ACC112 (cell line): ENCODE measurements at regions not wholly inside any gene's neighbourhood (a gene's known extent, or its start where the extent isn't known, plus 50 kb on each side); places are given as distances from the start of the nearest gene placed in this dataset.

ENCODE experiments used
- H2AFZ ChIP-seq: fragments of 200-600 bp; sonication (generic); one replicate; pipeline ENCODE4 v1.6.0; 2017; ENCODE audit warnings: antibody characterized with exemption, low read length; ENCODE audit not compliant: unreplicated experiment
- H3K27ac ChIP-seq: fragments of 200-600 bp; sonication (generic); 2 replicates; pipeline ENCODE4 v1.5.1; 2014; ENCODE audit warnings: low read depth, mild to moderate bottlenecking, antibody characterized with exemption, low read length, moderate library complexity
- H3K27me3 ChIP-seq: fragments of 200-600 bp; sonication (generic); 2 replicates; pipeline ENCODE4 v1.6.1; 2014; ENCODE audit warnings: mild to moderate bottlenecking, antibody characterized with exemption, low read length, moderate library complexity, mixed read lengths; ENCODE audit not compliant: insufficient read depth
- H3K36me3 ChIP-seq: fragments of 200-600 bp; sonication (generic); 2 replicates; pipeline ENCODE4 v1.6.1; 2016; ENCODE audit warnings: mild to moderate bottlenecking, antibody characterized with exemption, low read length, moderate library complexity, mixed read lengths; ENCODE audit not compliant: insufficient read depth
- H3K4me1 ChIP-seq: fragments of 200-600 bp; sonication (generic); one replicate; pipeline ENCODE4 v1.6.1; 2016; ENCODE audit warnings: low read length, mixed read lengths; ENCODE audit not compliant: insufficient read depth, unreplicated experiment, control insufficient read depth
- H3K4me3 ChIP-seq: fragments of 200-600 bp; sonication (generic); 2 replicates; pipeline ENCODE4 v1.5.1; 2014; ENCODE audit warnings: mild to moderate bottlenecking, low read depth, low read length
- H3K79me2 ChIP-seq: fragments of 200-600 bp; sonication (generic); one replicate; pipeline ENCODE4 v1.6.0; 2016; ENCODE audit warnings: low read length; ENCODE audit not compliant: control insufficient read depth, unreplicated experiment, insufficient read depth

DNA sequence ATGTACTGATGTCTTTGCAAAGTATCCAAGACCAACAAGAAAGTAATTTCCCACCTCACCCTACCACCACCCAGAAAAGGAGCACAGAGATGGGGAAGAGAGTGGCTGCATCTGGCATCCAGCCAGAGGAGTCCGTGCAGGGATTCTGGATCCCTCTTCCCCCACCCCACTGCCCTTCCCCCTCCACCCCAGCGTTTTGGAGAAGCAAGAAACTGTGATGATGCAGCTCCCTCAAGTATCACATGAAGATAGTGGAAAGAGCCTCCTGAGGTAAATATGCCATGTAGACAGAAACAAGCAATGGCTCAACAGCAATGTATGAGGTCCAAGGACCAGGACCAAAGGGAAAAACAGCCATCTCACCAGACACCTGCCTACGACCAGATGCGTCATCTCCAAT is 153.8 kb downstream of the DEPDC1B start:
- no peak overlapping the region for H2AFZ ChIP-seq
- H3K79me2 ChIP-seq, result no peaks in the 10 kb centered on the region
- H3K36me3 ChIP-seq, result no peaks in the 10 kb centered on the region
- no peak overlapping the region for H3K27ac ChIP-seq
- peaks cover 14% of the 10 kb centered on the region for H3K27me3 ChIP-seq
- H3K4me1 ChIP-seq, result no peaks in the 10 kb centered on the region
- H3K4me3 ChIP-seq, result no peak overlapping the region

DNA sequence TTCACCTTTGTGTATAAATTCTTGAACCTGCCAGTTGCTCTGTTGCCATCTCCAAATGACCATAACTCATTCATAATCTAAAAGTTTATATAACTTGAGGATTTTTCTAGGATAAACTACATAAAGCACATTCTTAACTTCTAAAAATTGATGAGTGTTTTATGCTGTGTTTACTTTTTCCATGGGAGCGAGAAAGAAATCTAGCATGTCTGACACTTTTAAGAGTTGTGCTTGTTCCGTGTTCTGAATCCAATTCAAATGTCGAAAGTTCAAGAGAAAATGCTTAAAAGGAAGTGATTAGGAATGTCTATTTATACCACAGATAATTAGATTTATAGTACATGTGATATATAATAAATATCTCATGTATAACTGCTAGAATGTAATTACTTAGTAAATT is 154.4 kb downstream of the DEPDC1B start:
- peaks cover 14% of the 10 kb centered on the region for H3K27me3 ChIP-seq
- no peaks in the 10 kb centered on the region for H3K4me1 ChIP-seq
- H3K27ac ChIP-seq, result no peak overlapping the region
- H2AFZ ChIP-seq, result no peak overlapping the region
- H3K4me3 ChIP-seq, result no peak overlapping the region
- no peaks in the 10 kb centered on the region for H3K36me3 ChIP-seq
- H3K79me2 ChIP-seq, result no peaks in the 10 kb centered on the region

DNA sequence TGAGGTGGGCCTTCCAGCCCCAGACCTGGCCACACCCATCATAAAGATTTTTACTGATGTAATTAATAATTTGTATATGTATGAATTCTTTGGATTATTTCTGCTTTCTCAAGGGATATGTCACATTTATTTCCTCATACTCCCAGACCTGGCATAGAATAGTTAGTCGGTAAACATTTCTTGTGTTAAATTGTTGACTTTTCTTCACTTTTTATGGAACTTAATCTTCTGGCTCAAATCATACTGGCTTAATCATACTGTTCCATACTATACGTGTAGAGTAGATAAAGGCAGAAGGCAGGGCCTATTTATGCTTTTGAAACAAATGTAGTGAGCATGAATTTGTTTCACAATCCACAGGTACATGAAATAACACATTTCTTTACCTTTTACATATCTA is 155.8 kb downstream of the DEPDC1B start:
- Histone ChIP-seq H3K27ac (no peak overlapping the region), H3K4me1 (no peaks in the 10 kb centered on the region), H3K4me3 (no peak overlapping the region), H3K79me2 (no peaks in the 10 kb centered on the region), H3K27me3 (peaks cover 12% of the 10 kb centered on the region), H2AFZ (no peak overlapping the region), H3K36me3 (no peaks in the 10 kb centered on the region)

DNA sequence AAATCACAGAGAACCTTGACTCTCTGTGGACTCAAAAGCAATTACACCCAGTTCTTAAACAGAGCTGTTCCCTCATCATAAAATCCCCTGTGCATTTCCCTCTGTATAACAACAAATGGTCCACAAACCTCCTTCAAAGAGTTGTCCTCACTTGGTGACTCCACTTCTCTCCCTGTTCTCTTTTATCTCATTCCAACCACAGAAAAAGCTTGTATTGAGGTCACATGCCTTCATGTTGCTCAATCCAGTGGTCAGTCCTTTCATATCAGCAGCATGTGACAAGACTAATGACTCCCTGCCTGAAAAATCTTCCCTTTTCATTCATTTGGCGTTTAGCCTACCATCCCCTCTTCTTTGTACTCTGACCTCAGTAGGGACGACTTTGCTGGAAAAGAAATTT is 158.0 kb downstream of the DEPDC1B start:
- Histone ChIP-seq H3K79me2 (no peaks in the 10 kb centered on the region), H3K27me3 (peaks cover 19% of the 10 kb centered on the region), H2AFZ (no peak overlapping the region), H3K36me3 (no peaks in the 10 kb centered on the region), H3K4me1 (no peaks in the 10 kb centered on the region), H3K4me3 (no peak overlapping the region), H3K27ac (peak overlapping the region; percentile 15; the same call in 1 of the 2 replicates)

DNA sequence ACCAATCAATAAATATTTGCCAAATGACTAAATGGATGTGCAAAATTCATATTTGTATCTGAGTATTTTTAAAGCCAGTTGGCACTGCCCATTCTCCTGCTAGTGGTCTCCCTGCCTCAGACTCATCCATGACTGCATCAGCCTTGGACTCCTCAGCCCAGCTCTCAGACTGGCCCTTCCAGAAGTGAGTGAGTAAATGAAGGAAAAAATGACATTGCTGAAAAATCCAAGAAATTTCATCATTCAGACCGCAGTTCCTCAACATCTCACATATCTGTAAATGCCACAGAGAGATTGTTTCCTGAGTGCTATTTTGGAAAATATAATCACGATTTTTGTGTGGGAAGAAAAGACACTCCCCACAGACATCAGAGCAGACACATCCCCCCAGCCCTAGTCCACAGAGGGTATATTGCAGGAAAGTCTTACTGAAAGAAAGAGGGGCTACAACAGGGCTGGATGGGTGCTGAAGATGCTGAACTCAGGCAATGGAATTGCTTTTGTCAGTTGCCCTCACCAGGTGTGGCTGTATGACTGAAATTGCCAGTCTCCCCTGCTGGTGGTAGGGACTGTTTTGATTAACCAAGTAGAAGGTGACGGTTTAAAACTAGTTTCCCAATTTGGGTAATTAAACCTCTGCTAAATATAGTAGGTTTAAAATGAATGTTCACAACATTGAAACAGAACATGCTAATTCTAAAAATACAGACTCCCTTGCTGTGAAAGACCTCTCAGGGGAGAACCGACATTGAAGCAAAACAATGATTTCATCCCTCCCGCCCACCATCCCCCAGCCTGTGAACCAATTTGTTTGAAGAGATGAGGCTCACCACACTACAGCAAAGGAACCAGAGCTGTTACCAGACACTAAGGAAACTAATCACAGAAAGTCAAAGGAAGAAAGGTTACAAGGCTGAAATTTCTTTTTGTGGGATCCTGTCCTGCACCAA is 158.8 kb downstream of the DEPDC1B start:
- H3K79me2 ChIP-seq, result no peaks in the 10 kb centered on the region
- H2AFZ ChIP-seq, result no peak overlapping the region
- peaks cover 18% of the 10 kb centered on the region for H3K27me3 ChIP-seq
- peak overlapping the region; percentile 15 for H3K27ac ChIP-seq
- H3K36me3 ChIP-seq, result no peaks in the 10 kb centered on the region
- no peak overlapping the region for H3K4me3 ChIP-seq
- no peaks in the 10 kb centered on the region for H3K4me1 ChIP-seq

DNA sequence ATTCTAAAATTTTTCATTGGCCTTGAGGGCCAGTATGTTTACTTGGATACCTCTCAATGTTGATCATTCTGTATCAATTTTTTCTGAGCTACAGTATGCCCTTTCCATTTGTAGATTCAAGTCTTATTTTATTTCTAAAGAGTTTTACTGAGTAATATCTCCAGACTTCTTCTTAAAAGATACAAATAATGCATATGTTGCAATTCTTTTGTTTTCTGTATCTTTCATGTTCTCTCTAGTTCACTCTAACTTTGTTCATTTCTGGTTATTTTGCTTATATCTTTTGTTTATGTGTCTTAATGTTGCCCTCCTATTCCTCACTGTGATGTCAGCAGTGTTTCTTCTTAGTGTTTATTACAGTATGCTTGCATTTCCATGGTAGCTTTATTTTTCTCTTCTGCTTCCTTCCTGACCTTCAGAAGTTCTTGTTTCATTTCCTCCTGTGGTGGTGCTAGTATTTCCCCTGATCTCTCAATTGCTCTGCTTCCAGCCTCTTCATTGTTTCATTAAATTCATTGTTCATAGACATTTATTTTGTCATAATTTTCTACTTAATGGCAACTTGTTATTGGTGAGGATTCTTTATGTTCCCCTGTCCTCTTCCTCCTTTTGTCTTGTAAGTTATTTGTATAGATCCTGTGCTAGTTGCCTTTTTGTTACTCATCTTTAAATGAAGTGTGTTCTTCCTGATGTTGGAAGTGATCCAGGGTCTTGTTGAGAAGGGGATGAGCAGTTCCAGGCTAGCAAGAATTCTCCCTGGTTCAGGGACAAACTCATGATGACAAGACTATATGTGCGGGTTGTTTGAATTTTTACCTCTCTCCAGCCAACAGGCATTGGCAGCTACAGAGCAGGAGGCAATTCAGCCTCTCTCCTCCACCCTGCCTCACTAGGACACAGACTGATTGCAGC is 160.8 kb downstream of the DEPDC1B start:
- H3K79me2 ChIP-seq, result no peaks in the 10 kb centered on the region
- H3K36me3 ChIP-seq, result no peaks in the 10 kb centered on the region
- H3K27me3 ChIP-seq, result peaks cover 14% of the 10 kb centered on the region; the same call in 1 of the 2 replicates
- H3K27ac ChIP-seq, result no peak overlapping the region
- H3K4me3 ChIP-seq, result no peak overlapping the region
- no peak overlapping the region for H2AFZ ChIP-seq
- no peaks in the 10 kb centered on the region for H3K4me1 ChIP-seq

DNA sequence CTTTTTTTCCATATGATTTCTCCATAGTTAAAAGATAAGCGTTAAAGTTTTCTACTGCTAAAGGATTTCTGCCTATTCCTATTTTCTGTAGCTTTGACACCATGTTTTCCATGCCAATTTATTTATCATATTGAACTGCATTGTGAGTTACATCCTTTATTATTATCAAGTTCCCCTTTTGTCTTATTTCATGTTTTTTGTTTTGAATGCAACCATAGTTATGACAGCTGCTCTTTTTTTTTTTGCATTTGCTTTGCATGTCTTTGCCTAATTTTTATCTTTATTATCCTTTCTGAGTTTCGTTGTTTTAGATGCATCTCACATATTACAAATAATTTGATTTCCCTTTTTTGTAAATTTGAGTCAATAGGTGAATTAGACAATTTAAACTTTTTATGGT is 161.5 kb downstream of the DEPDC1B start:
- H3K27me3 ChIP-seq, result peaks cover 14% of the 10 kb centered on the region; the same call in 1 of the 2 replicates
- H3K79me2 ChIP-seq, result no peaks in the 10 kb centered on the region
- H3K36me3 ChIP-seq, result no peaks in the 10 kb centered on the region
- no peaks in the 10 kb centered on the region for H3K4me1 ChIP-seq
- no peak overlapping the region for H3K4me3 ChIP-seq
- H2AFZ ChIP-seq, result no peak overlapping the region
- no peak overlapping the region for H3K27ac ChIP-seq

DNA sequence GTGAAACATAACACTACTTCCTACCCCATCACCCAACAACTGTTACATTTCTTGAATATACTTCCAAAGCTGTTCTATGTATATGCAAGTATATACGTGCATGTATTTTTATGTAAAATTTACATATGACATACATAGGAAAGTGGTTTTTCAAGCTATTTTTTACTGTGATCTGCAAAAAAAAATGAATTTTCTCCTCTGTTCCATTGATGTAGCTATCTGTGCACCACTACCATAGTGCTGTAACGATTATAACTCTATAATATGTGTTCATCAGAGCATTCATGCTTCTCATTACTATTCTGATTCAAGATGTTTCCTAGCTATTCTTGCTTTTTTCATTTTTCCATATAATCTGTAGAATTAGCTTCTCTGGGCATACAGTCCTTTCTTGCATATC is 164.0 kb downstream of the DEPDC1B start:
- H3K36me3 ChIP-seq, result no peaks in the 10 kb centered on the region
- no peak overlapping the region for H3K4me3 ChIP-seq
- no peaks in the 10 kb centered on the region for H3K79me2 ChIP-seq
- no peak overlapping the region for H2AFZ ChIP-seq
- no peak overlapping the region for H3K27ac ChIP-seq
- peaks cover 14% of the 10 kb centered on the region; the same call in 1 of the 2 replicates for H3K27me3 ChIP-seq
- H3K4me1 ChIP-seq, result no peaks in the 10 kb centered on the region

DNA sequence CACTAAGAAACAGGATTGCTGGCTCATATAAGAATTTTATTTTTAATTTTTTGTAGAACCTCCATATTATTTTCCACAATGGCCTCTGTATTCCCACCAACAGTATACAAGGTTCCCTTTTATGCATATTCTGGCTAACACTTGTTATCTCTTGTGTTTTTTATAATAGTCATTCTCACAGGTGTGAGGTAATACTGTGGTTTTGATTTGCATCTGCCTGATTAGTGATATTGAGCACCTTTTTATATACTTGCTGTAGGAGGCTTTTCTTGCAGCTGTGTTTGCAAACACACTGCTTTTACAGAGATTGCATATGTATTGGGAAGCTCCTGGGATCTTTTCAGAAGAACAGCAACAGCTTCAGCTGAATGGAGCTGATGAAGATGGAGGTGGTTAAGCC is 164.8 kb downstream of the DEPDC1B start:
- no peaks in the 10 kb centered on the region for H3K4me1 ChIP-seq
- no peaks in the 10 kb centered on the region for H3K79me2 ChIP-seq
- H3K36me3 ChIP-seq, result no peaks in the 10 kb centered on the region
- no peak overlapping the region for H3K4me3 ChIP-seq
- peaks cover 14% of the 10 kb centered on the region; the same call in 1 of the 2 replicates for H3K27me3 ChIP-seq
- no peak overlapping the region for H3K27ac ChIP-seq
- H2AFZ ChIP-seq, result no peak overlapping the region

DNA sequence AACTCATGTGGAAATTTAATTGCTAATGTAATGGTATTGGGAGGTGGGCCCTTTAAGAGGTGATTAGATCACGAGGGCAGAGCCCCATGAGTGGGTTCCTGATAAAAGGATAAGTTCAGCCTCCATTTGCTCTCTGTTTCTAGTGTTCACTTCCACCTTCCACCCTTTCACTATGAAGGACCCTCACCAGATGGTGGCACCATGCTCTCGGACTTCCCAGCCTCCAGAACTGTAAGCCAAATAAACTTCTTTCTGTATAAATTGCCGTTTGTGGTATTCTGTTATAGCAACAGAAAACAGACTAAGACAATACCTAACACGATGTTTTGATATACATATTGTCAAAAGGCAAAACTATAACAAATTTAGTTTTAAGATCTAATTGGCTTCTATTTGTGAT is 166.2 kb downstream of the DEPDC1B start:
- Histone ChIP-seq H3K27me3 (peaks cover 11% of the 10 kb centered on the region; the same call in 1 of the 2 replicates), H3K36me3 (no peaks in the 10 kb centered on the region), H2AFZ (no peak overlapping the region), H3K79me2 (no peaks in the 10 kb centered on the region), H3K27ac (no peak overlapping the region), H3K4me3 (no peak overlapping the region), H3K4me1 (no peaks in the 10 kb centered on the region)
